ENCODE measurements at regions not wholly inside any gene's neighbourhood (a gene's known extent, or its start where the extent isn't known, plus 50 kb on each side); places are given as distances from the start of the nearest gene placed in this dataset.

GRCh38 chr7:119374436-119374835, 898.5 kb upstream of the KCND2 start:
- H3K4me3 ChIP-seq (ENCODE audit: low read depth, low read length), result no peak overlapping the region
- TF ChIP-seq, protein P1, sequence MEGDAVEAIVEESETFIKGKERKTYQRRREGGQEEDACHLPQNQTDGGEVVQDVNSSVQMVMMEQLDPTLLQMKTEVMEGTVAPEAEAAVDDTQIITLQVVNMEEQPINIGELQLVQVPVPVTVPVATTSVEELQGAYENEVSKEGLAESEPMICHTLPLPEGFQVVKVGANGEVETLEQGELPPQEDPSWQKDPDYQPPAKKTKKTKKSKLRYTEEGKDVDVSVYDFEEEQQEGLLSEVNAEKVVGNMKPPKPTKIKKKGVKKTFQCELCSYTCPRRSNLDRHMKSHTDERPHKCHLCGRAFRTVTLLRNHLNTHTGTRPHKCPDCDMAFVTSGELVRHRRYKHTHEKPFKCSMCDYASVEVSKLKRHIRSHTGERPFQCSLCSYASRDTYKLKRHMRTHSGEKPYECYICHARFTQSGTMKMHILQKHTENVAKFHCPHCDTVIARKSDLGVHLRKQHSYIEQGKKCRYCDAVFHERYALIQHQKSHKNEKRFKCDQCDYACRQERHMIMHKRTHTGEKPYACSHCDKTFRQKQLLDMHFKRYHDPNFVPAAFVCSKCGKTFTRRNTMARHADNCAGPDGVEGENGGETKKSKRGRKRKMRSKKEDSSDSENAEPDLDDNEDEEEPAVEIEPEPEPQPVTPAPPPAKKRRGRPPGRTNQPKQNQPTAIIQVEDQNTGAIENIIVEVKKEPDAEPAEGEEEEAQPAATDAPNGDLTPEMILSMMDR (IDR thresholded peaks at IDR 0.05; ENCODE audit: low read depth, low read length, missing control alignments), result no peak
- no peak for DNase-seq (ENCODE audit: low read depth)

DNA sequence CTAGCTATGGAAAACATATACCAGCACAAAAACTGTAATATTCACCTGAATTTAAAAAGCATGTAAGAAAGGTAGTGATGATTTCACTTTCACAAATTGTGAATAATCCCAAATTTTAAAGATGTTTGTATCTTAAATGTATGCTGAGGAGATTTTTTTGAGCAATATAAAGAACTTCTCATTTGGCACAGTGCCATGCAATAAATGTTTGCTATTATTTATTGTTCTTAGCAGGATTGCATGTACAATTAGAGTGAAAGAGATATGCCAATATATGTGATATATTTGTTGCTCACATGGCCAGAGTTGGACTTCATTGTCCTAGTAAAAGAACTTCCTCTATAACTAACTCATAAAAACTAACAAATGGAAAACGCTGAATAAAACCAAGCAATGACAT, 895.1 kb upstream of the KCND2 start:
- DNase-seq (ENCODE audit: low read depth), result no peak
- TF ChIP-seq, protein P1 (IDR thresholded peaks at IDR 0.05; ENCODE audit: low read depth, low read length, missing control alignments), result no peak
- H3K4me3 ChIP-seq (ENCODE audit: low read depth, low read length), result no peak overlapping the region

DNA sequence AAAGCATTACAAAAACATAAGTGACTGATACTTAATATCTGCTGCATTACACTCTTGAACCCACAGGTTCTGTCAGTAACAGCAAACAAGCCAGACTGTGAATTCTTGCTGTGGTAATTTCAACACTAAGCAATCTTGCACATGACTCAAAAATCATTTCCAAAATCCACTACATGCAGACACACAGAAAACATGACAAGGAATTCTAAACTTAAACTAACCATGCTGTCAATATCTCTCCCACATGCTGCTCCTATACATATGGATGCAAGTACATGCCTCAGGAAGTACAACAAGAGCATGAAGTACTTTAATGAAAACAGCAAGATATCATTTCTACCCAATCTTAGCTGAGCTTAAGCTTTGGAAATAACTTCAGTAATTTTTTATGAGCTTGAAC, 890.2 kb upstream of the KCND2 start:
- no peak overlapping the region for H3K4me3 ChIP-seq (ENCODE audit: low read depth, low read length)
- TF ChIP-seq, protein P1 (IDR thresholded peaks at IDR 0.05; ENCODE audit: low read depth, low read length, missing control alignments), result no peak
- DNase-seq (ENCODE audit: low read depth), result no peak

DNA sequence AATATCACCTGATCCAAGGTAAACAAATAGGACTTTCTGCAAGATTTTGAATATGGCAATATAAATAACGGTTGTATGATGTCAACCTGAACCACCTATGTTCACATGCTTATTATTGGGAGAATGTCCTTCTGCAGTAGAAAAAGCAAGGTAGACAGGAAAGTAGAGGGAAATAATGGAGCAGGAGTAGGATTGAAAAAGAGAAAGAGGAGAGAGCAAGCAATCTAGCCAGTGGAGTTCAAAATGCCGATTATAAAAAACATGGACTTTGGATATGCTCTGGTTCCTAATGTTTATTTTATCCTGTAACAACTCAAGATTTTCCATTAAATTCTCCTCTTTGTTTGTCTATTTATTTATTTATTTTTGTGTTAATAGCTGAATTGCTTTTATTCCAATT, 878.0 kb upstream of the KCND2 start:
- TF ChIP-seq, protein P1 (IDR thresholded peaks at IDR 0.05; ENCODE audit: low read depth, low read length, missing control alignments), result no peak
- H3K4me3 ChIP-seq (ENCODE audit: low read depth, low read length), result no peak overlapping the region
- DNase-seq (ENCODE audit: low read depth), result no peak

GRCh38 chr7:119397156-119397555, 875.8 kb upstream of the KCND2 start:
- DNase-seq (ENCODE audit: low read depth), result peak; percentile 13
- TF ChIP-seq, protein P1 (IDR thresholded peaks at IDR 0.05; ENCODE audit: low read depth, low read length, missing control alignments), result no peak
- H3K4me3 ChIP-seq (ENCODE audit: low read depth, low read length), result no peak overlapping the region

DNA sequence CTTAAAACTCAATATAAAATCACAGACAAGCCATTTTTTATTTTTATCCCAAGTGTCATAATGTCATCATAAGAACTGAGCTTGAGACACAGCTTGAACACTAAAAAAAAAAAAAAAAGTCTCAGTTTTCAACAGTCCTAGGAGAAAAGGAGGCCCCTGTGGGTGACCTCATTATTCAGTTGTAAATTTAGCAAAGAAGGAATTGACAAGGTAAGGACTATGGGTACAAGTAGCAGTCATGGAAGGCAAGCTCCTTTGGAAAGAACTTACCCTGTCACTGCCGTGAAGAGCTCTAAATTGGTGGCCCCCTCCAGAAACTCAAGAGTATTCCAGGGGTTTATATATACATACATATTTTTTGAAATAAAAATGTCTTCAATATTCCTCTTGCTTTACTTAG, 864.4 kb upstream of the KCND2 start:
- TF ChIP-seq, protein P1 (IDR thresholded peaks at IDR 0.05; ENCODE audit: low read depth, low read length, missing control alignments), result no peak
- no peak overlapping the region for H3K4me3 ChIP-seq (ENCODE audit: low read depth, low read length)
- DNase-seq (ENCODE audit: low read depth), result no peak

DNA sequence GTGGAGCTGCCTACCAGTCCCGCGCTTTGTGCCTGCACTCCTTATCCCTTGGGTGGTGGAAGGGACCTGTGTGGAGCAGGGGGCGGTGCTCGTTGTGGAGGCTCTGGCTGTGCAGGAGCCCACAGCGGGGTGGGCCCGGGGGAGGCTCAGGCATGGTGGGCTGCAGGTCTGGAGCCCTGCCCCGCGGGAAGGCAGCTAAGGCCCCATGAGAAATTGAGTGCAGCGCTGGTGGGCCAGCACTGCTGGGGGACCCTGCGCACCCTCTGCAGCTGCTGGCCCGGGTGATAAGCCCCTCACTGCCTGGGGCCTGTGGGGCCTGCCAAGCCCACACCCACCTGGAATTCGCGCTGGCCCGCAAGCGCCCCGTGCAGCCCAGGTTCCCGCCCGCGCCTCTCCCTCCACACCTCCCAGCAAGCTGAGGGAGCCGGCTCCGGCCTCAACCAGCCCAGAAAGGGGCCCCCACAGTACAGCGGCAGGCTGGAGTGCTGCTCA, 859.6 kb upstream of the KCND2 start:
- TF ChIP-seq, protein P1 (IDR thresholded peaks at IDR 0.05; ENCODE audit: low read depth, low read length, missing control alignments), result no peak
- DNase-seq (ENCODE audit: low read depth), result no peak
- H3K4me3 ChIP-seq (ENCODE audit: low read depth, low read length), result no peak overlapping the region

All from GM12864 (cell line).